ENCODE measurements at regions not wholly inside any gene's neighbourhood (a gene's known extent, or its start where the extent isn't known, plus 50 kb on each side); places are given as distances from the start of the nearest gene placed in this dataset.

DNA sequence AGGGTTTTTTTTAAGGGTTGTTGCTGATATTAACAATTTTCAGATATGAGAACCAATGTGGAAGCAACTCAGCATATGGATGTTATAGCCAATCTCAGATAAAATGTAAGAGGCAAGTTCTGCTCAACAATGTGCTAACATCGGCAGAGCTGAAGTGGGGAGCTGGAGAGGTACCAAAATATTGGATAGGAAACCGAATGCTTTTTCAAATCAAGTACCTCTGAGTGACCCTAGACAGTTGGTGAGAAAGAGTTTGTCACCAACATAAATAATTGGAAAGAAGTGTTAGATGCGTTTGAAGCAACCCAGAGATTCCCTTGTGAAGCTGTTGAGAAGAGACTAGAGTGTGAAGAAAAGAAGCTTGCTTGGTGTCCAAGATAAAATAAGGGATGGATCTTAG is 140.7 kb downstream of the SOX4 start:
- no peaks in the 10 kb centered on the region; the same call in 1 of the 2 replicates for H3K9me1 ChIP-seq (ENCODE audit: insufficient read depth, low read length)
- H2AFZ ChIP-seq (replicated peaks; ENCODE audit: low read length, poor library complexity): no peak overlapping the region
- BruUV-seq (replicated peaks): no TSS peak
- no peak overlapping the region for H3K9ac ChIP-seq (ENCODE audit: low read depth, low read length)
- H3K18ac ChIP-seq (ENCODE audit: low read depth, low read length): no peak overlapping the region
- H2AK5ac ChIP-seq (ENCODE audit: low read depth, low read length): no peak overlapping the region
- H2AK9ac ChIP-seq (replicated peaks; ENCODE audit: low read depth, low read length, poor library complexity): no peak overlapping the region
- POLR2A ChIA-PET (ENCODE audit: unreplicated experiment): interaction anchor here (0.6 kb wide), 1 partner anchor 334 kb away, joined by 8 read pairs; no protein-coding TSS in a partner anchor
- no CpG with 5 or more reads among the region's 3 CpGs for WGBS, 2 experiments (ENCODE audit: extremely low coverage in 2 of 2, insufficient read length in 1 of 2)
- peaks cover 0 to 12% of the 10 kb centered on the region in 2 experiments; a peak in 2 of 4 replicates for H3K79me1 ChIP-seq (ENCODE audit: low read depth in 1 of 2, low read length in 2 of 2)
- in situ Hi-C loops (cut with MboI; ENCODE audit: low sequenced_read_pairs) (no loop called here), intact Hi-C loops (cut with micrococcal nuclease) (no loop called here), dilution Hi-C loops (cut with HindIII; ENCODE audit: low sequenced_read_pairs, unreplicated experiment) (no loop called here)
- CTCF ChIA-PET: no interaction called here
- no peaks in the 10 kb centered on the region for H3K9me3 ChIP-seq (ENCODE audit: control insufficient read depth, insufficient read depth, low read length)
- no peak overlapping the region for H3K23ac ChIP-seq (ENCODE audit: low read depth, low read length)
- H3K4me1 ChIP-seq (ENCODE audit: control insufficient read depth, insufficient read depth, low read length): peaks cover 10% of the 10 kb centered on the region
- no peak overlapping the region for H3K27ac ChIP-seq (ENCODE audit: insufficient read depth, low read length)
- DNase-seq (no peak), ATAC-seq (ENCODE audit: low read depth) (no peak)
- no peak overlapping the region for H2BK120ac ChIP-seq (ENCODE audit: low read depth, low read length)
- TF ChIP-seq, protein P1, sequence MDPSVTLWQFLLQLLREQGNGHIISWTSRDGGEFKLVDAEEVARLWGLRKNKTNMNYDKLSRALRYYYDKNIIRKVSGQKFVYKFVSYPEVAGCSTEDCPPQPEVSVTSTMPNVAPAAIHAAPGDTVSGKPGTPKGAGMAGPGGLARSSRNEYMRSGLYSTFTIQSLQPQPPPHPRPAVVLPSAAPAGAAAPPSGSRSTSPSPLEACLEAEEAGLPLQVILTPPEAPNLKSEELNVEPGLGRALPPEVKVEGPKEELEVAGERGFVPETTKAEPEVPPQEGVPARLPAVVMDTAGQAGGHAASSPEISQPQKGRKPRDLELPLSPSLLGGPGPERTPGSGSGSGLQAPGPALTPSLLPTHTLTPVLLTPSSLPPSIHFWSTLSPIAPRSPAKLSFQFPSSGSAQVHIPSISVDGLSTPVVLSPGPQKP (IDR thresholded peaks at IDR 0.05; ENCODE audit: borderline replicate concordance, low read depth, low read length): no peak
- TF ChIP-seq RFX5 (IDR thresholded peaks at IDR 0.05; ENCODE audit: low read depth, low read length): no peak
- TF ChIP-seq, protein P2, sequence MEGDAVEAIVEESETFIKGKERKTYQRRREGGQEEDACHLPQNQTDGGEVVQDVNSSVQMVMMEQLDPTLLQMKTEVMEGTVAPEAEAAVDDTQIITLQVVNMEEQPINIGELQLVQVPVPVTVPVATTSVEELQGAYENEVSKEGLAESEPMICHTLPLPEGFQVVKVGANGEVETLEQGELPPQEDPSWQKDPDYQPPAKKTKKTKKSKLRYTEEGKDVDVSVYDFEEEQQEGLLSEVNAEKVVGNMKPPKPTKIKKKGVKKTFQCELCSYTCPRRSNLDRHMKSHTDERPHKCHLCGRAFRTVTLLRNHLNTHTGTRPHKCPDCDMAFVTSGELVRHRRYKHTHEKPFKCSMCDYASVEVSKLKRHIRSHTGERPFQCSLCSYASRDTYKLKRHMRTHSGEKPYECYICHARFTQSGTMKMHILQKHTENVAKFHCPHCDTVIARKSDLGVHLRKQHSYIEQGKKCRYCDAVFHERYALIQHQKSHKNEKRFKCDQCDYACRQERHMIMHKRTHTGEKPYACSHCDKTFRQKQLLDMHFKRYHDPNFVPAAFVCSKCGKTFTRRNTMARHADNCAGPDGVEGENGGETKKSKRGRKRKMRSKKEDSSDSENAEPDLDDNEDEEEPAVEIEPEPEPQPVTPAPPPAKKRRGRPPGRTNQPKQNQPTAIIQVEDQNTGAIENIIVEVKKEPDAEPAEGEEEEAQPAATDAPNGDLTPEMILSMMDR (conservative IDR thresholded peaks at IDR 0.05; ENCODE audit: low read depth, low read length): no peak
- no peak for TF ChIP-seq SMC3 (IDR thresholded peaks at IDR 0.05; ENCODE audit: low read depth, low read length)
- TF ChIP-seq MAFK (IDR thresholded peaks at IDR 0.05; ENCODE audit: low read depth, low read length): no peak
- no peak for TF ChIP-seq MXI1 (IDR thresholded peaks at IDR 0.05; ENCODE audit: borderline replicate concordance, low read depth, low read length)
- TF ChIP-seq MAZ (IDR thresholded peaks at IDR 0.05; ENCODE audit: borderline replicate concordance, low read depth, low read length): no peak
- TF ChIP-seq, protein P3, sequence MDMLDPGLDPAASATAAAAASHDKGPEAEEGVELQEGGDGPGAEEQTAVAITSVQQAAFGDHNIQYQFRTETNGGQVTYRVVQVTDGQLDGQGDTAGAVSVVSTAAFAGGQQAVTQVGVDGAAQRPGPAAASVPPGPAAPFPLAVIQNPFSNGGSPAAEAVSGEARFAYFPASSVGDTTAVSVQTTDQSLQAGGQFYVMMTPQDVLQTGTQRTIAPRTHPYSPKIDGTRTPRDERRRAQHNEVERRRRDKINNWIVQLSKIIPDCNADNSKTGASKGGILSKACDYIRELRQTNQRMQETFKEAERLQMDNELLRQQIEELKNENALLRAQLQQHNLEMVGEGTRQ (IDR thresholded peaks at IDR 0.05; ENCODE audit: low read depth, low read length): no peak
- no peak for TF ChIP-seq CEBPB (IDR thresholded peaks at IDR 0.05; ENCODE audit: low read depth, low read length)
- no peak for TF ChIP-seq NFE2L2 (IDR thresholded peaks at IDR 0.05; ENCODE audit: low read depth, low read length)
- H2BK5ac ChIP-seq (ENCODE audit: low read depth, low read length, poor library complexity, severe bottlenecking): no peak overlapping the region
- no peak overlapping the region for H3K14ac ChIP-seq (replicated peaks; ENCODE audit: low read depth, low read length)
- H3K27me3 ChIP-seq (ENCODE audit: control insufficient read depth, insufficient read depth, low read length): no peaks in the 10 kb centered on the region
- H2BK20ac ChIP-seq (ENCODE audit: low read depth, low read length): no peak overlapping the region
- peaks cover 4% of the 10 kb centered on the region; the same call in 1 of the 2 replicates for H4K20me1 ChIP-seq (ENCODE audit: insufficient read depth, low read length)
- H3K4me2 ChIP-seq (ENCODE audit: low read depth, low read length): no peak overlapping the region
- no peaks in the 10 kb centered on the region for H3K36me3 ChIP-seq (ENCODE audit: control insufficient read depth, insufficient read depth, low read length)
- H2BK15ac ChIP-seq (ENCODE audit: low read depth, low read length): no peak overlapping the region
- H4K8ac ChIP-seq (ENCODE audit: low read depth in 2 of 2, low read length in 2 of 2): no peak overlapping the region
- H3K56ac ChIP-seq (ENCODE audit: extremely low read depth, insufficient read depth, low read length): no peak overlapping the region
- H3K4ac ChIP-seq (ENCODE audit: low read depth, low read length): no peak overlapping the region
- no peak overlapping the region for H4K91ac ChIP-seq (ENCODE audit: insufficient read depth, low read depth, low read length)
- H3K4me3 ChIP-seq (ENCODE audit: insufficient read depth, low read depth, low read length): no peak overlapping the region
- no peak overlapping the region for H4K5ac ChIP-seq (ENCODE audit: low read depth, low read length)
